ENCODE measurements at regions not wholly inside any gene's neighbourhood (a gene's known extent, or its start where the extent isn't known, plus 50 kb on each side); places are given as distances from the start of the nearest gene placed in this dataset.

DNA sequence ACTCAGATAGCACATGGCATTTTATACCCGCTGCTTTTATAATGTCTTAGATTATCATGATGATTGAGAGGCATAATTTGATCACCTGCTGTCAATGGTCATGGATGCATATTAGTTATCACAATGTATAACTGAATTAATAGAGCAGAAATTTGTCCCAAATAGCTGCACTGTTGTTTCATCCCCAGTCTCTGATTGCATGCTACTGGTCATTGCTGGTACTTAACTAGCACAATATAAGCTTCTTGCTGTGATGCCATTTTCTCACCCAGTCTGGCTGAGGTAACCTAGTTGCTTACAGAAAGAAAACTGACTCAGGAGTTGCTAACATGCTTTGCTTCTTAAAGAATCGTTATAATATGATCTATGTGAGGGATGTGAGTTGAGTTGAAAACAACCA lies 76.8 kb upstream of the PLEKHA5 start:
- no TSS peak for BruUV-seq (replicated peaks)
- Mint-ChIP-seq H3K36me3 (ENCODE audit: insufficient read depth, unreplicated experiment) (no peaks in the 10 kb centered on the region), H3K27me3 (ENCODE audit: unreplicated experiment) (no peaks in the 10 kb centered on the region), H3K9me3 (ENCODE audit: low read depth, unreplicated experiment) (no peaks in the 10 kb centered on the region), H3K27ac (ENCODE audit: unreplicated experiment) (no peak overlapping the region), H3K4me1 (ENCODE audit: low read depth, unreplicated experiment) (peaks cover 13% of the 10 kb centered on the region), H3K4me3 (ENCODE audit: low read depth, unreplicated experiment) (no peak overlapping the region)
- intact Hi-C loops (cut with micrococcal nuclease; ENCODE audit: unreplicated experiment), result no loop called here
- DNase-seq, result no peak
- TF ChIP-seq, protein P1, sequence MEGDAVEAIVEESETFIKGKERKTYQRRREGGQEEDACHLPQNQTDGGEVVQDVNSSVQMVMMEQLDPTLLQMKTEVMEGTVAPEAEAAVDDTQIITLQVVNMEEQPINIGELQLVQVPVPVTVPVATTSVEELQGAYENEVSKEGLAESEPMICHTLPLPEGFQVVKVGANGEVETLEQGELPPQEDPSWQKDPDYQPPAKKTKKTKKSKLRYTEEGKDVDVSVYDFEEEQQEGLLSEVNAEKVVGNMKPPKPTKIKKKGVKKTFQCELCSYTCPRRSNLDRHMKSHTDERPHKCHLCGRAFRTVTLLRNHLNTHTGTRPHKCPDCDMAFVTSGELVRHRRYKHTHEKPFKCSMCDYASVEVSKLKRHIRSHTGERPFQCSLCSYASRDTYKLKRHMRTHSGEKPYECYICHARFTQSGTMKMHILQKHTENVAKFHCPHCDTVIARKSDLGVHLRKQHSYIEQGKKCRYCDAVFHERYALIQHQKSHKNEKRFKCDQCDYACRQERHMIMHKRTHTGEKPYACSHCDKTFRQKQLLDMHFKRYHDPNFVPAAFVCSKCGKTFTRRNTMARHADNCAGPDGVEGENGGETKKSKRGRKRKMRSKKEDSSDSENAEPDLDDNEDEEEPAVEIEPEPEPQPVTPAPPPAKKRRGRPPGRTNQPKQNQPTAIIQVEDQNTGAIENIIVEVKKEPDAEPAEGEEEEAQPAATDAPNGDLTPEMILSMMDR (IDR thresholded peaks at IDR 0.05; ENCODE audit: unreplicated experiment), result no peak
- CTCF ChIA-PET, result no interaction called here

DNA sequence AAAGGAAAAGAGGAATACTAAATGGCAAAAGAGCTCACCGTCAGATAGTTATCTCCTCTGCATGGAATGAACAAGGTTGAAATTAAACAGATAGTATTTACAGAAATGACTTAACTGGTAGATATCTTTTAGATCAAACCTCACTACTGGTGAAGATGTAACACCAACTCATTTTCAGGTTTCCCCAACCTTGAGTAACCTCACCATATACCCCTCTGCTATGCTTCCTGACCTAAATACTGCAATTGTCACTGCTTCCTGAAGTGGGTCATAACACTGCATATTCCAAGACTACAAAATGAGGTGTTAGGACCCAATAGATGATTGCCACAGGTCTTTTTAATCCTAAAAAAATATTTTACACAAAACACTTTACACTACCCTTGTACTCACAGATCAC lies 76.3 kb upstream of the PLEKHA5 start:
- no peak overlapping the region for H3K27ac Mint-ChIP-seq (ENCODE audit: unreplicated experiment)
- TF ChIP-seq, protein P1 (IDR thresholded peaks at IDR 0.05; ENCODE audit: unreplicated experiment), result no peak
- peaks cover 13% of the 10 kb centered on the region for H3K4me1 Mint-ChIP-seq (ENCODE audit: low read depth, unreplicated experiment)
- CTCF ChIA-PET, result no interaction called here
- H3K27me3 Mint-ChIP-seq (ENCODE audit: unreplicated experiment), result no peaks in the 10 kb centered on the region
- no TSS peak for BruUV-seq (replicated peaks)
- no peaks in the 10 kb centered on the region for H3K36me3 Mint-ChIP-seq (ENCODE audit: insufficient read depth, unreplicated experiment)
- no peak for DNase-seq
- no peaks in the 10 kb centered on the region for H3K9me3 Mint-ChIP-seq (ENCODE audit: low read depth, unreplicated experiment)
- intact Hi-C loops (cut with micrococcal nuclease; ENCODE audit: unreplicated experiment), result no loop called here
- no peak overlapping the region for H3K4me3 Mint-ChIP-seq (ENCODE audit: low read depth, unreplicated experiment)

DNA sequence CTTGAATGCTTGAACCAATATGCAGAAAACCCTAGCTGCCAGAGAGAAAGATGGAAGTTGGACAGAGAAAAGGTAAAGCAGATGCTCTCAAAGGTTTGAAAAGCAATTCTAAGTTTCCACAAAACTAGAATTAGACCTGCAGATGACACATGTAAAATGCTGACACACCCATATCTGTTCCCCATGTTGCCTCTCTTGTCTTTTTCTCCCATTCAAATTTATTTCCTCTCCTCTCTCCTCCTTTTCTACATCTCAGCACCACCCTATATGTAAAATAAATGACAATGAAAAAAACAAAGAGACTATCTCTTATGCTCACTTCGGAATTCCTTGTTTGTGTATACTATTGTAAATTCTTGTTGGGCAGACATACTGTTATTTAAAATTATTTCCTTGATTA lies 75.5 kb upstream of the PLEKHA5 start:
- Mint-ChIP-seq H3K27ac (ENCODE audit: unreplicated experiment) (no peak overlapping the region), H3K4me1 (ENCODE audit: low read depth, unreplicated experiment) (peaks cover 13% of the 10 kb centered on the region), H3K4me3 (ENCODE audit: low read depth, unreplicated experiment) (no peak overlapping the region), H3K9me3 (ENCODE audit: low read depth, unreplicated experiment) (no peaks in the 10 kb centered on the region), H3K36me3 (ENCODE audit: insufficient read depth, unreplicated experiment) (no peaks in the 10 kb centered on the region), H3K27me3 (ENCODE audit: unreplicated experiment) (no peaks in the 10 kb centered on the region)
- intact Hi-C loops (cut with micrococcal nuclease; ENCODE audit: unreplicated experiment), result no loop called here
- TF ChIP-seq, protein P1 (IDR thresholded peaks at IDR 0.05; ENCODE audit: unreplicated experiment), result no peak
- no peak for DNase-seq
- CTCF ChIA-PET, result no interaction called here
- no TSS peak for BruUV-seq (replicated peaks)

DNA sequence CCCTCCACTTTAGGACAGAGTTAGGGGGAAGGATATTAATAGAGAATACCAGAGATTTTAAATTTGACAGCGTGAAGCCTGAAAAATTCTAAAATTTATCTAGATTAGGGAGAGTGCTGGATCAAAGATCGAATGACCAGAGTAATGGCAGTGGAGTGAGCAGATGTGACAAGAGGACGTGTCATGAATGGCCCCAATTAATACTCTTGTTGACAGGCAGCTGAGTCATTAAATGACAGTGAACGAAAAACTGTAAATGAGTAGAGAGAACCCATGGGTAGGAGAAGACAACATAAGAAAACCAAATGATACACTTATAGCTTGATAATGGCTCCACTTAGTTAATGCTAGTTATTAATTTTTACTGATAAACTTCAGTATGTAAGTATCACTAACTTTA lies 73.9 kb upstream of the PLEKHA5 start:
- CTCF ChIA-PET, result interaction anchor here (0.6 kb wide), 1 partner anchor 9 kb away, joined by 3 read pairs; no protein-coding TSS in a partner anchor
- H3K9me3 Mint-ChIP-seq (ENCODE audit: low read depth, unreplicated experiment), result no peaks in the 10 kb centered on the region
- no peak overlapping the region for H3K4me3 Mint-ChIP-seq (ENCODE audit: low read depth, unreplicated experiment)
- TF ChIP-seq, protein P1 (IDR thresholded peaks at IDR 0.05; ENCODE audit: unreplicated experiment), result no peak
- no peaks in the 10 kb centered on the region for H3K27me3 Mint-ChIP-seq (ENCODE audit: unreplicated experiment)
- BruUV-seq (replicated peaks), result no TSS peak
- intact Hi-C loops (cut with micrococcal nuclease; ENCODE audit: unreplicated experiment), result no loop called here
- DNase-seq, result no peak
- H3K4me1 Mint-ChIP-seq (ENCODE audit: low read depth, unreplicated experiment), result peaks cover 13% of the 10 kb centered on the region
- no peak overlapping the region for H3K27ac Mint-ChIP-seq (ENCODE audit: unreplicated experiment)
- H3K36me3 Mint-ChIP-seq (ENCODE audit: insufficient read depth, unreplicated experiment), result no peaks in the 10 kb centered on the region
